ENCODE measurements at regions not wholly inside any gene's neighbourhood (a gene's known extent, or its start where the extent isn't known, plus 50 kb on each side); places are given as distances from the start of the nearest gene placed in this dataset.

- Histone ChIP-seq H3K36me3 (ENCODE audit: control insufficient read depth in 4 of 4, insufficient read depth in 3 of 4, low read depth in 1 of 4, low read length in 3 of 4) (no peaks in the 10 kb centered on the region), H3K4me1 (ENCODE audit: control insufficient read depth in 4 of 4, insufficient read depth in 4 of 4, low read length in 3 of 4) (peaks cover 0 to 2% (median 0%) of the 10 kb centered on the region in 4 donors), H3K9me3 (ENCODE audit: control insufficient read depth in 4 of 4, low read length in 3 of 4) (no peaks in the 10 kb centered on the region), H3K9ac (ENCODE audit: low read depth in 1 of 2, low read length in 2 of 2) (no peak overlapping the region), H3K27ac (ENCODE audit: low read depth in 1 of 2, low read length in 2 of 2) (no peak overlapping the region), H3K4me3 (ENCODE audit: low read depth in 1 of 3, low read length in 3 of 3) (no peak overlapping the region), H3K27me3 (ENCODE audit: control insufficient read depth in 4 of 4, insufficient read depth in 4 of 4, low read length in 3 of 4) (no peaks in the 10 kb centered on the region)
- 63% methylated on average over 1 of the region's 1 CpG for WGBS
- DNase-seq (ENCODE audit: low spot score) = no peak
- TF ChIP-seq TAF1 (conservative IDR thresholded peaks at IDR 0.05) (no peak), RXRA (IDR thresholded peaks at IDR 0.05) (no peak), MAX (IDR thresholded peaks at IDR 0.05) (no peak), FOXA2 (IDR thresholded peaks at IDR 0.05) (no peak), NR2F2 (IDR thresholded peaks at IDR 0.05) (no peak), RAD21 (IDR thresholded peaks at IDR 0.05) (no peak), GABPA (IDR thresholded peaks at IDR 0.05 in 1 of 2, conservative IDR thresholded peaks at IDR 0.05 in 1 of 2) (no peak), ATF3 (IDR thresholded peaks at IDR 0.05) (no peak), CTCF (IDR thresholded peaks at IDR 0.05; ENCODE audit: low read depth, low read length, missing input control) (no peak), FOXA1 (IDR thresholded peaks at IDR 0.05) (no peak), EGR1 (IDR thresholded peaks at IDR 0.05; ENCODE audit: low read depth in 2 of 2) (no peak), YY1 (IDR thresholded peaks at IDR 0.05) (no peak), HNF4G (IDR thresholded peaks at IDR 0.05) (no peak)
Observed at GRCh38 chr18:6589923-6590322, 139.6 kb upstream of the ARHGAP28 start.

- H3K27me3 ChIP-seq (ENCODE audit: control insufficient read depth in 4 of 4, insufficient read depth in 4 of 4, low read length in 3 of 4) = no peaks in the 10 kb centered on the region
- H3K9ac ChIP-seq (ENCODE audit: low read depth in 1 of 2, low read length in 2 of 2) = no peak overlapping the region
- peaks cover 0 to 2% (median 0%) of the 10 kb centered on the region in 4 donors for H3K4me1 ChIP-seq (ENCODE audit: control insufficient read depth in 4 of 4, insufficient read depth in 4 of 4, low read length in 3 of 4)
- H3K9me3 ChIP-seq (ENCODE audit: control insufficient read depth in 4 of 4, low read length in 3 of 4) = no peaks in the 10 kb centered on the region
- DNase-seq (ENCODE audit: low spot score) = no peak
- no peak overlapping the region for H3K27ac ChIP-seq (ENCODE audit: low read depth in 1 of 2, low read length in 2 of 2)
- H3K4me3 ChIP-seq (ENCODE audit: low read depth in 1 of 3, low read length in 3 of 3) = no peak overlapping the region
- no peak for TF ChIP-seq FOXA2 (IDR thresholded peaks at IDR 0.05)
- TF ChIP-seq TAF1 (conservative IDR thresholded peaks at IDR 0.05) = no peak
- no peak for TF ChIP-seq SP1 (IDR thresholded peaks at IDR 0.05)
- TF ChIP-seq CTCF (IDR thresholded peaks at IDR 0.05; ENCODE audit: low read depth, low read length, missing input control) = no peak
- no peak for TF ChIP-seq NR2F2 (IDR thresholded peaks at IDR 0.05)
- no peak for TF ChIP-seq REST (IDR thresholded peaks at IDR 0.05)
- TF ChIP-seq GABPA (IDR thresholded peaks at IDR 0.05 in 1 of 2, conservative IDR thresholded peaks at IDR 0.05 in 1 of 2) = no peak
- TF ChIP-seq HNF4A (conservative IDR thresholded peaks at IDR 0.05) = no peak
- no peak for TF ChIP-seq MAX (IDR thresholded peaks at IDR 0.05)
- no peak for TF ChIP-seq RAD21 (IDR thresholded peaks at IDR 0.05)
- TF ChIP-seq ATF3 (IDR thresholded peaks at IDR 0.05) = no peak
- no peak for TF ChIP-seq ZBTB33 (IDR thresholded peaks at IDR 0.05)
- 62% methylated on average over 3 of the region's 3 CpGs for WGBS
- H3K36me3 ChIP-seq (ENCODE audit: control insufficient read depth in 4 of 4, insufficient read depth in 3 of 4, low read depth in 1 of 4, low read length in 3 of 4) = no peaks in the 10 kb centered on the region
Observed at GRCh38 chr18:6590326-6590725, 139.2 kb upstream of the ARHGAP28 start.
